ENCODE measurements at regions not wholly inside any gene's neighbourhood (a gene's known extent, or its start where the extent isn't known, plus 50 kb on each side); places are given as distances from the start of the nearest gene placed in this dataset.

DNA sequence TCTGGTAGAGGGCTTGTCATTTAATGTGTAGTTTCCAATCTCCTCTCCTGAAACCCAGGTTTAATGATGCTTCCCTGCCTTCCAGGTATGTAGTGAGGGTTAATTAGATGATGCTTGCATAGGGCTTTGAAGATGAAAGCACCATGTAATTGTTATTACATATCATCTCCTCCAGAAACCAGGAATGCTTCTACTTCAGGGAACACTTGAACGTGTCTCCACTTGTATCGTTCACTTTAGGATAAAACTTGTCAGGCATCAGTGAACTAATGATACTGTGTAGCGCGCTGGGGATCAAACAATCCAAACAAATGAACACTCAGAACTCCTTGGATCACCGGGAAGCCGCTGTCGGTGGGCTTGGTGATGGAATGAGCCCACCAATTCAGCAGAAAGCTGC, 260.9 kb upstream of the FZD8 start:
- TF ChIP-seq, protein P1, sequence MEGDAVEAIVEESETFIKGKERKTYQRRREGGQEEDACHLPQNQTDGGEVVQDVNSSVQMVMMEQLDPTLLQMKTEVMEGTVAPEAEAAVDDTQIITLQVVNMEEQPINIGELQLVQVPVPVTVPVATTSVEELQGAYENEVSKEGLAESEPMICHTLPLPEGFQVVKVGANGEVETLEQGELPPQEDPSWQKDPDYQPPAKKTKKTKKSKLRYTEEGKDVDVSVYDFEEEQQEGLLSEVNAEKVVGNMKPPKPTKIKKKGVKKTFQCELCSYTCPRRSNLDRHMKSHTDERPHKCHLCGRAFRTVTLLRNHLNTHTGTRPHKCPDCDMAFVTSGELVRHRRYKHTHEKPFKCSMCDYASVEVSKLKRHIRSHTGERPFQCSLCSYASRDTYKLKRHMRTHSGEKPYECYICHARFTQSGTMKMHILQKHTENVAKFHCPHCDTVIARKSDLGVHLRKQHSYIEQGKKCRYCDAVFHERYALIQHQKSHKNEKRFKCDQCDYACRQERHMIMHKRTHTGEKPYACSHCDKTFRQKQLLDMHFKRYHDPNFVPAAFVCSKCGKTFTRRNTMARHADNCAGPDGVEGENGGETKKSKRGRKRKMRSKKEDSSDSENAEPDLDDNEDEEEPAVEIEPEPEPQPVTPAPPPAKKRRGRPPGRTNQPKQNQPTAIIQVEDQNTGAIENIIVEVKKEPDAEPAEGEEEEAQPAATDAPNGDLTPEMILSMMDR (IDR thresholded peaks at IDR 0.05): no peak
- no peak for TF ChIP-seq EZH2 (IDR thresholded peaks at IDR 0.05; ENCODE audit: borderline replicate concordance, insufficient read depth, low read depth, low read length, poor library complexity, severe bottlenecking)

Measured in B cell (primary cell).